ENCODE measurements at regions not wholly inside any gene's neighbourhood (a gene's known extent, or its start where the extent isn't known, plus 50 kb on each side); places are given as distances from the start of the nearest gene placed in this dataset.
"Not testable (repeated sequence)": the region's sequence is repeated elsewhere in the genome, so short reads cannot be mapped to it uniquely, and the experiment has no call there.

- CTCF ChIA-PET = interaction anchor here (0.6 to 2.0 kb wide), 4 partner anchors 96 to 1025 kb away, joined by 3 to 5 read pairs (median 4); no protein-coding TSS in a partner anchor
- peak overlapping the region; percentile 99 for H3K27ac Mint-ChIP-seq
Measured at GRCh38 chr12:92406404-92407070, 260.9 kb upstream of the BTG1 start.

GRCh38 chr12:92405801-92406251, 260.2 kb upstream of the BTG1 start:
- Mint-ChIP-seq H3K27ac (peak overlapping the region; percentile 99), H3K4me1 (ENCODE audit: low read depth) (peaks cover 83% of the 10 kb centered on the region), H3K4me3 (peak overlapping the region; percentile 88)
- not testable (repeated sequence) for H3K36me3 Mint-ChIP-seq (ENCODE audit: low read depth); H3K27me3 Mint-ChIP-seq (ENCODE audit: low read depth); H3K9me3 Mint-ChIP-seq
- intact Hi-C loops (cut with micrococcal nuclease) = loop anchor here (2.0 to 10.0 kb wide), 2 partner anchors 197 to 631 kb away; no protein-coding TSS in a partner anchor
- peak; percentile 74 for DNase-seq
- CTCF ChIA-PET = interaction anchor here (0.6 to 2.0 kb wide), 4 partner anchors 32 to 1024 kb away, joined by 3 to 5 read pairs (median 4); no protein-coding TSS in a partner anchor

More at GRCh38 chr12:92406404-92407070, 260.9 kb upstream of the BTG1 start:
- not testable (repeated sequence) for H3K36me3 Mint-ChIP-seq (ENCODE audit: low read depth); H3K27me3 Mint-ChIP-seq (ENCODE audit: low read depth); H3K9me3 Mint-ChIP-seq; H3K4me3 Mint-ChIP-seq; DNase-seq
- intact Hi-C loops (cut with micrococcal nuclease) = loop anchor here (10.0 kb wide), 1 partner anchor 632 kb away; no protein-coding TSS in a partner anchor
- peaks cover 79% of the 10 kb centered on the region for H3K4me1 Mint-ChIP-seq (ENCODE audit: low read depth)

- H3K4me3 Mint-ChIP-seq = peak overlapping the region; percentile 71
- CTCF ChIA-PET = interaction anchor here (1.1 to 2.0 kb wide), 4 partner anchors 20 to 152 kb away, joined by 3 to 6 read pairs (median 4); no protein-coding TSS in a partner anchor
- H3K4me1 Mint-ChIP-seq (ENCODE audit: low read depth) = peaks cover 85% of the 10 kb centered on the region
- H3K9me3 Mint-ChIP-seq = peaks cover 6% of the 10 kb centered on the region
- DNase-seq = no peak
- H3K36me3 Mint-ChIP-seq (ENCODE audit: low read depth) = peaks cover 5% of the 10 kb centered on the region
- peak overlapping the region; percentile 99 for H3K27ac Mint-ChIP-seq
- intact Hi-C loops (cut with micrococcal nuclease) = loop anchor here (1.0 to 10.0 kb wide), 11 partner anchors 100 to 1023 kb away; no protein-coding TSS in a partner anchor
- no peaks in the 10 kb centered on the region for H3K27me3 Mint-ChIP-seq (ENCODE audit: low read depth)
Measured at GRCh38 chr12:92404921-92405320, 259.3 kb upstream of the BTG1 start.

DNA sequence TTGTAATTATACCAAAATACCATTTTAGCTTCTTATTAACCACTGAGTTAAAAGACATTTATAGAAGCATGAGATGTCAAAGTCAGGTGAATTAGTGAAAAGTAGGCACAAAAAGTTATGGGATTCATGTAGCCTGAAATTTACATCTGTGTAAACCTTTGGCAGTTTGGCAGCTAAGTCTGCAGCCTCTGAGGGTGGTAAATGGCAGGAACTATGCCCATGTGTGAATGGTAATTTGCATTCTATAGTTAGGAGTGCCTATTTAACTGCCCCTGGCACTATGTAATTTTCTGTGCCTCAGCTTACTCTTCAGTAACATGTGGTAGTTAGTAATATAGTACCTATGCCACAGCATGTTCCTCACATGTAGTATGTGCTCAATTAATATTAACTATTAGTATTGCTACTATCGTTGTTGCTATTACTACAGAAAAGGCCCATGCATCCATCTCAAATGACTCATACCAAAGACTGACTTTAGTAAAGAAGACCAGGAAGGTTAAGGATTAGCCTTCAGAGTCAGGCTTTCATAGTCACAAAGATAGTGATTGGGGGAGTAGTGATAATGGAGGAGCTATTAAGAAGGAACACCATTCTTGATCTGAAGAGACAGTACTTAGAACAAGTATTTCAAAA, 258.7 kb upstream of the BTG1 start:
- no peaks in the 10 kb centered on the region for H3K27me3 Mint-ChIP-seq (ENCODE audit: low read depth)
- no peak for DNase-seq
- intact Hi-C loops (cut with micrococcal nuclease) = loop anchor here (1.0 to 10.0 kb wide), 11 partner anchors 101 to 1022 kb away; no protein-coding TSS in a partner anchor
- CTCF ChIA-PET = interaction anchor here (0.6 to 2.4 kb wide), 8 partner anchors 19 to 187 kb away, joined by 3 to 7 read pairs (median 4); no protein-coding TSS in a partner anchor
- peak overlapping the region; percentile 99 for H3K27ac Mint-ChIP-seq
- H3K4me1 Mint-ChIP-seq (ENCODE audit: low read depth) = peaks cover 86% of the 10 kb centered on the region
- H3K4me3 Mint-ChIP-seq = peak overlapping the region; percentile 71
- peaks cover 5% of the 10 kb centered on the region for H3K36me3 Mint-ChIP-seq (ENCODE audit: low read depth)
- H3K9me3 Mint-ChIP-seq = peaks cover 6% of the 10 kb centered on the region

GRCh38 chr12:92403210-92404175, 257.8 kb upstream of the BTG1 start:
- intact Hi-C loops (cut with micrococcal nuclease) = loop anchor here (1.0 to 10.0 kb wide), 16 partner anchors 67 to 1021 kb away; no protein-coding TSS in a partner anchor
- peaks cover 5% of the 10 kb centered on the region for H3K36me3 Mint-ChIP-seq (ENCODE audit: low read depth)
- peak overlapping the region; percentile 99 for H3K27ac Mint-ChIP-seq
- H3K4me3 Mint-ChIP-seq = peak overlapping the region; percentile 48
- DNase-seq = peak; percentile 83
- peaks cover 5% of the 10 kb centered on the region for H3K9me3 Mint-ChIP-seq
- H3K27me3 Mint-ChIP-seq (ENCODE audit: low read depth) = no peaks in the 10 kb centered on the region
- CTCF ChIA-PET = interaction anchor here (0.6 to 2.4 kb wide), 10 partner anchors 19 to 624 kb away, joined by 3 to 7 read pairs (median 3); no protein-coding TSS in a partner anchor
- peaks cover 88% of the 10 kb centered on the region for H3K4me1 Mint-ChIP-seq (ENCODE audit: low read depth)

DNA sequence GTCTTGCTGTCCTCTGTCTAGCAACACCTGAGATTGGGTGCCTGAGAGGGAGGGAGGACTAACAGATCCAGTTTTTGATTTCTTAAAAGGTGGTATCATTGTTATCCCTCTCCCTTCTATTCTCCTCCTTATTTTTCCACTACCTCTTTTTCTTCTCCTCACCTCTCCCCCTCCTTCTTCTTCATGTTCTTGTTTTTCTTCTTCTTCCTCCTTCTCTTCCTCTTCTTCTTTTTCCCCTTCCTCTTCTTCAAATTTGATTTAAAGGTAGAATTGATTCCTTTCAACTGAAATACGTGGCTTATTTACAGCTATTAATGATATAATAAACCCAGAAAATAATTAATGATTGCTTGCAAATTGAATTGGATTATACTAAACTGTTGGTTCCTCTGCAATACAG, 256.8 kb upstream of the BTG1 start:
- intact Hi-C loops (cut with micrococcal nuclease) = loop anchor here (5.0 to 10.0 kb wide), 6 partner anchors 370 to 1020 kb away; no protein-coding TSS in a partner anchor
- CTCF ChIA-PET = interaction anchor here (0.5 to 2.4 kb wide), 5 partner anchors 27 to 261 kb away, joined by 3 to 7 read pairs (median 4); partner anchors contain the start of gene BTG1
- DNase-seq = no peak

DNA sequence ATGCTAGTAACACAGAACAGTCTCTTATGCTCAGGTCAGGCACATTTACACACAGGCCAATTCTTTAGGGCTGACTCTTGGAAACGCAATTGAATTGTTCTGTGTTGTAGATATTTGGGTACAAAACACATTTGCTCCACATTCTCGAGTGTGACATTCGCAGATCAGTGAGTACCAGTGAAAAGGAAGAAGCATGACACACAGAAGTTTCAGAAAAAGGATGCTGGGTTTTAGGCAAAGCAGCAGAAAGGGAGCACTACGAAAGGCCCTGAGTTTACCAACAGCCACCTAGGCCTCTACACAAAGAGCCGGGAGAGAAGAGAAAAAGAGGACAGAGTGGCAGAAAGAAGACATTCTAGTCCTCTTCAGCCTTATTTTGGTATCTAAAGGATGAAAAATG, 254.4 kb upstream of the BTG1 start:
- Mint-ChIP-seq H3K4me3 (peak overlapping the region; percentile 62), H3K36me3 (ENCODE audit: low read depth) (peaks cover 3% of the 10 kb centered on the region), H3K4me1 (ENCODE audit: low read depth) (peaks cover 99% of the 10 kb centered on the region), H3K9me3 (peaks cover 3% of the 10 kb centered on the region), H3K27me3 (ENCODE audit: low read depth) (no peaks in the 10 kb centered on the region), H3K27ac (peak overlapping the region; percentile 99)
- intact Hi-C loops (cut with micrococcal nuclease) = loop anchor here (5.0 to 10.0 kb wide), 6 partner anchors 368 to 1018 kb away; no protein-coding TSS in a partner anchor
- CTCF ChIA-PET = interaction anchor here (1.1 to 1.6 kb wide), 2 partner anchors 102 to 170 kb away, joined by 3 to 4 read pairs; no protein-coding TSS in a partner anchor
- peak; percentile 46 for DNase-seq

More for the DNA sequence above, 256.8 kb upstream of the BTG1 start:
- peak overlapping the region; percentile 99 for H3K27ac Mint-ChIP-seq
- peaks cover 88% of the 10 kb centered on the region for H3K4me1 Mint-ChIP-seq (ENCODE audit: low read depth)
- H3K27me3 Mint-ChIP-seq (ENCODE audit: low read depth) = no peaks in the 10 kb centered on the region
- no peak overlapping the region for H3K4me3 Mint-ChIP-seq
- peaks cover 5% of the 10 kb centered on the region for H3K36me3 Mint-ChIP-seq (ENCODE audit: low read depth)
- no peaks in the 10 kb centered on the region for H3K9me3 Mint-ChIP-seq

GRCh38 chr12:92398565-92399309, 253.1 kb upstream of the BTG1 start:
- peak overlapping the region; percentile 62 for H3K4me3 Mint-ChIP-seq
- peaks cover 98% of the 10 kb centered on the region for H3K4me1 Mint-ChIP-seq (ENCODE audit: low read depth)
- peaks cover 14% of the 10 kb centered on the region for H3K36me3 Mint-ChIP-seq (ENCODE audit: low read depth)
- peak overlapping the region; percentile 99 for H3K27ac Mint-ChIP-seq
- H3K9me3 Mint-ChIP-seq = peaks cover 15% of the 10 kb centered on the region
- CTCF ChIA-PET = interaction anchor here (0.5 to 1.6 kb wide), 5 partner anchors 9 to 975 kb away, joined by 3 to 7 read pairs (median 3); no protein-coding TSS in a partner anchor
- no peaks in the 10 kb centered on the region for H3K27me3 Mint-ChIP-seq (ENCODE audit: low read depth)
- intact Hi-C loops (cut with micrococcal nuclease) = loop anchor here (2.0 to 5.0 kb wide), 4 partner anchors 36 to 529 kb away; partner anchors contain the start of gene EEA1
- no peak for DNase-seq

DNA sequence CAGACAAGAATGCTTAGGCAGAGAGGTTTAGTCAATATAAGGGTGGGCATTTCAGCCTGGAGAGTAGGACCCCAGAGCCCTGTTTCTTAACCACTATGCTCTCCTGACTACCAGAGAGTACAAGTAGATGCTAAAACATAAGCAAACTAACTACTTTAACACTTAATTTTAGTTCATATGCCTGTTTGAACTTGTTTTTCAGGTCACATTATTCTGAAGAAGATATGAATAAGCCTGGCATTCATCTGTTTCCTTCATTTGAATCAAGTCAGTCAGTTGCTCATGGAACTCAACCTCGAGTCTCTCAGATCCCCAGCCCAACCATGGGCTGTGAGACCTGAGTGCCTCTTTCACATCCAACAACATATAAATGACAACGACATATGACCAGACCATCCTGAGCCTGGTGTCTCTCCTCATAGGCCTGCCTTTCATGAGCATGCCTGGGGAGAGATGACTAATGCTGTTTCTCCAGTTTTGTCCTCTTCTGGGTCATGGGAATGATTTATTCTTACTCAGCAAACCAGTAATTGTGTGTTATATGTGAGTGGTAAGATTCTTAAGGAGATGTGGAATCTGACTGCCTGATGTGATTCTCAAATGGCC, 251.1 kb upstream of the BTG1 start:
- Mint-ChIP-seq H3K4me1 (ENCODE audit: low read depth) (peaks cover 97% of the 10 kb centered on the region), H3K27me3 (ENCODE audit: low read depth) (no peaks in the 10 kb centered on the region), H3K4me3 (no peak overlapping the region), H3K36me3 (ENCODE audit: low read depth) (peaks cover 28% of the 10 kb centered on the region), H3K27ac (peak overlapping the region; percentile 73), H3K9me3 (peaks cover 29% of the 10 kb centered on the region)
- DNase-seq = peak; percentile 39
- intact Hi-C loops (cut with micrococcal nuclease) = loop anchor here (5.0 kb wide), 1 partner anchor 531 kb away; the partner anchor contains the start of gene EEA1
- CTCF ChIA-PET = no interaction called here

- CTCF ChIA-PET = interaction anchor here (1.1 kb wide), 1 partner anchor 98 kb away, joined by 3 read pairs; no protein-coding TSS in a partner anchor
- peaks cover 28% of the 10 kb centered on the region for H3K36me3 Mint-ChIP-seq (ENCODE audit: low read depth)
- peaks cover 29% of the 10 kb centered on the region for H3K9me3 Mint-ChIP-seq
- no peak overlapping the region for H3K4me3 Mint-ChIP-seq
- intact Hi-C loops (cut with micrococcal nuclease) = loop anchor here (5.0 kb wide), 1 partner anchor 532 kb away; the partner anchor contains the start of gene EEA1
- peaks cover 91% of the 10 kb centered on the region for H3K4me1 Mint-ChIP-seq (ENCODE audit: low read depth)
- peak overlapping the region; percentile 68 for H3K27ac Mint-ChIP-seq
- no peak for DNase-seq
- no peaks in the 10 kb centered on the region for H3K27me3 Mint-ChIP-seq (ENCODE audit: low read depth)
Measured at GRCh38 chr12:92395322-92395721, 249.7 kb upstream of the BTG1 start.

Data from activated naive CD4-positive, alpha-beta T cell treated with anti-CD3 and anti-CD28 coated beads for 36 hours (primary cell).